ENCODE measurements at regions not wholly inside any gene's neighbourhood (a gene's known extent, or its start where the extent isn't known, plus 50 kb on each side); places are given as distances from the start of the nearest gene placed in this dataset.

GRCh38 chr1:193372553-193372952 lies 186.1 kb upstream of the B3GALT2 start:
- no peak overlapping the region for H3K27ac Mint-ChIP-seq
- DNase-seq, result no peak
- peaks cover 5% of the 10 kb centered on the region for H3K4me1 Mint-ChIP-seq
- TF ChIP-seq CTCF (IDR thresholded peaks at IDR 0.05), result no peak
- H3K4me3 Mint-ChIP-seq, result no peak overlapping the region
- peaks cover 4% of the 10 kb centered on the region for H3K9me3 Mint-ChIP-seq
- no peaks in the 10 kb centered on the region for H3K36me3 Mint-ChIP-seq (ENCODE audit: low read depth)
- H3K27me3 Mint-ChIP-seq (ENCODE audit: low read depth, poor library complexity), result peaks cover 4% of the 10 kb centered on the region

- no peaks in the 10 kb centered on the region for H3K9me3 Mint-ChIP-seq
- peaks cover 5% of the 10 kb centered on the region for H3K4me1 Mint-ChIP-seq
- H3K4me3 Mint-ChIP-seq, result no peak overlapping the region
- H3K27me3 Mint-ChIP-seq (ENCODE audit: low read depth, poor library complexity), result peaks cover 4% of the 10 kb centered on the region
- H3K27ac Mint-ChIP-seq, result no peak overlapping the region
- no peak for DNase-seq
- H3K36me3 Mint-ChIP-seq (ENCODE audit: low read depth), result no peaks in the 10 kb centered on the region
- TF ChIP-seq CTCF (IDR thresholded peaks at IDR 0.05), result no peak
These were observed 181.9 kb upstream of the B3GALT2 start for GRCh38 chr1:193368302-193368701.

- H3K4me1 Mint-ChIP-seq, result peaks cover 5% of the 10 kb centered on the region
- H3K27ac Mint-ChIP-seq, result no peak overlapping the region
- no peaks in the 10 kb centered on the region for H3K36me3 Mint-ChIP-seq (ENCODE audit: low read depth)
- DNase-seq, result no peak
- no peaks in the 10 kb centered on the region for H3K9me3 Mint-ChIP-seq
- H3K4me3 Mint-ChIP-seq, result no peak overlapping the region
- H3K27me3 Mint-ChIP-seq (ENCODE audit: low read depth, poor library complexity), result peaks cover 4% of the 10 kb centered on the region
- no peak for TF ChIP-seq CTCF (IDR thresholded peaks at IDR 0.05)
These were observed 181.4 kb upstream of the B3GALT2 start for GRCh38 chr1:193367863-193368262.

GRCh38 chr1:193366764-193367507 lies 180.5 kb upstream of the B3GALT2 start:
- Mint-ChIP-seq H3K27ac (no peak overlapping the region), H3K36me3 (ENCODE audit: low read depth) (no peaks in the 10 kb centered on the region), H3K4me3 (no peak overlapping the region), H3K4me1 (peaks cover 7% of the 10 kb centered on the region), H3K27me3 (ENCODE audit: low read depth, poor library complexity) (peaks cover 4% of the 10 kb centered on the region), H3K9me3 (no peaks in the 10 kb centered on the region)
- TF ChIP-seq CTCF (IDR thresholded peaks at IDR 0.05), result no peak
- DNase-seq, result no peak

GRCh38 chr1:193365966-193366365 lies 179.6 kb upstream of the B3GALT2 start:
- H3K27me3 Mint-ChIP-seq (ENCODE audit: low read depth, poor library complexity), result peaks cover 4% of the 10 kb centered on the region
- no peak for TF ChIP-seq CTCF (IDR thresholded peaks at IDR 0.05)
- H3K36me3 Mint-ChIP-seq (ENCODE audit: low read depth), result no peaks in the 10 kb centered on the region

GRCh38 chr1:193359631-193360030 lies 173.2 kb upstream of the B3GALT2 start:
- H3K4me3 Mint-ChIP-seq, result no peak overlapping the region
- no peaks in the 10 kb centered on the region for H3K9me3 Mint-ChIP-seq
- H3K27ac Mint-ChIP-seq, result no peak overlapping the region
- no peak for TF ChIP-seq CTCF (IDR thresholded peaks at IDR 0.05)
- H3K4me1 Mint-ChIP-seq, result peaks cover 18% of the 10 kb centered on the region
- no peaks in the 10 kb centered on the region for H3K36me3 Mint-ChIP-seq (ENCODE audit: low read depth)
- DNase-seq, result no peak
- H3K27me3 Mint-ChIP-seq (ENCODE audit: low read depth, poor library complexity), result no peaks in the 10 kb centered on the region

More at GRCh38 chr1:193365966-193366365, 179.6 kb upstream of the B3GALT2 start:
- no peak overlapping the region for H3K4me3 Mint-ChIP-seq
- no peaks in the 10 kb centered on the region for H3K9me3 Mint-ChIP-seq
- H3K4me1 Mint-ChIP-seq, result peaks cover 14% of the 10 kb centered on the region
- DNase-seq, result no peak
- H3K27ac Mint-ChIP-seq, result no peak overlapping the region
